ENCODE measurements at regions not wholly inside any gene's neighbourhood (a gene's known extent, or its start where the extent isn't known, plus 50 kb on each side); places are given as distances from the start of the nearest gene placed in this dataset.

DNA sequence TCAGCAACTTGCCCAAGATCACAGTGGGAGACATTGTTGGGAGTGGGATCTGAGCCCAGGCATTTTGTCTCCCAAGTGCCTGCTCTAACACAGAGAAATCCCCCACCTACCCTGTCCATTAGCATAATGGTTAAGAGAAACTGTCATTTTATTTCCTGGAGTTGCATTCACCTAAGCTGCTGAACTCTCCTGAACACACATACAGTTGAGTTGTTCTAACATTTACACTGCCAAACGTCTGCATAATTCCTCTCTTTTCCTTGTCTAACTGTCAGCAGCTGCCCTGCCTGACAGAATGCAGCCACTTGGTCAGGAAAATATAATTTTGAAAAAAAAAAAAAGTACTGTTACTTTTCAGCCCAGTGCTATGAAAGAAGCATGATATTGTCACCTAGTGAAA is 396.3 kb upstream of the PIK3C3 start:
- in situ Hi-C loops (cut with HindIII; ENCODE audit: low sequenced_read_pairs): no loop called here

DNA sequence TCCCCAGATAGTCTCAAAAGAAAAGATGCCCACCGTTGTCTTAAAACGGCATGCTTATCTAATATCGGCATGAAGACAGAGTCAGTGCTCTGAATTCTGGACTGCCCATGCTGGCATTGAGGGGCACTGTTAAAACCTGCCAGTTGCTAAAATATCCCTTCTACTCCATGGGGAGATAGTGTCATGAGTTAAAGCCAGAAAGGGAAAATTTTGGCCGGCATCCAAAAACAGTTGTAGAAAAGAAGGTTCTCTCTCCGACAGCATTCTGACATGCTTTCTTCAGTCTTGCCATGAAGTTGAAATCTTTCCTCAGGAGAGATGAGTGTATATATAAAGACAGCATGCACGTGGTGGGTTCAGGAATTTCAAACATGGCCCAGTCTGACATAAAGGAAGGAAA is 401.3 kb upstream of the PIK3C3 start:
- in situ Hi-C loops (cut with HindIII; ENCODE audit: low sequenced_read_pairs): no loop called here

- in situ Hi-C loops (cut with HindIII; ENCODE audit: low sequenced_read_pairs): no loop called here
These were observed 406.3 kb upstream of the PIK3C3 start for GRCh38 chr18:41548521-41549260.

GRCh38 chr18:41545091-41545888 is 409.7 kb upstream of the PIK3C3 start:
- in situ Hi-C loops (cut with HindIII; ENCODE audit: low sequenced_read_pairs): no loop called here

DNA sequence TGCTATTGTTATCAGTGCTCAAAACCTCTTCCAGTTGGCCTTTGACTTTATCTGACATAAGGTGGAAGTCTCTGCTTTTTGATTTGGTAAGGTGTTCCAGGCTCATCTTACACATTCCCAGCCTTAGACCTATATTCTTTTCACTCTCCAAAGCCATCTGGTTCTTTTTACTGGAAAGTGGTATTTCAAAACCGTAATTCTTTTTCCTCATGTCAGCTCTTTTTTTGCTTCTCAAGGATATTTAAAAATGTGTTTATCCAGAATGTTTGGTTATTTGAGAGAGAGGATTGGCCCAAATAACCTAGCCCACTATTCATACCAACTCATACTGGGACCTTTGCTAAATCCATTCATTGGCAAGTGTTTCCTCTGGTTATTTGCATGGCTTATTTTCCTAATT is 411.2 kb upstream of the PIK3C3 start:
- in situ Hi-C loops (cut with HindIII; ENCODE audit: low sequenced_read_pairs): no loop called here

DNA sequence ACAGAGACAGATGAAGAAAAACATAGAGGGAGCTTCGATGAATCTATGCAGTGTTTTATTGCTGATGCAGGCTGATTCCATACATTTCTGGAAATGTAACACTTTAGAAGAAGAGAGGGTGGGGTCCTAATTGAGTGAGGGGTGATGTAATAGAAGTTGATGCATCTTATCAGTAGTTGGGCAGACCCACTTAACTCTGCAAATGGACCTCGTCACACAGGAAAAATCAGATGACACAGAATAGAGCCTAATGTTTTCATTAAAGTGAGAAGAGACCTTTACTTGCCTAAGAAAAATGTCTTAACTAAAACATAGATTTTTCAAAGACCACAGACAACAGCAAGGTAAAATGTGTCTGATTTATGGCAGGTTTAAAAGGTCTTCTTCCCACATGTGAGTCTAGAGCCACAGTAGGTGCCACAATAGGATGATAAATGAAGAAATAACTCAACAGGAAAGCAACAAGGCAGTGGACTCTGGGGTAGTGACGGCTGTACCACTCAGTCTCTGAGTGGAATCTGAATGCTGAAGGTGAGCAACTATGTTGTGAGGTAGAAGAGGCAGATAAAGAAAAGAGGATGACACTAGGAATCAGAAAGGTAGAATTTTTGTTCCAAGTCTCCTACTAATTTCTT is 414.7 kb upstream of the PIK3C3 start:
- in situ Hi-C loops (cut with HindIII; ENCODE audit: low sequenced_read_pairs): no loop called here

DNA sequence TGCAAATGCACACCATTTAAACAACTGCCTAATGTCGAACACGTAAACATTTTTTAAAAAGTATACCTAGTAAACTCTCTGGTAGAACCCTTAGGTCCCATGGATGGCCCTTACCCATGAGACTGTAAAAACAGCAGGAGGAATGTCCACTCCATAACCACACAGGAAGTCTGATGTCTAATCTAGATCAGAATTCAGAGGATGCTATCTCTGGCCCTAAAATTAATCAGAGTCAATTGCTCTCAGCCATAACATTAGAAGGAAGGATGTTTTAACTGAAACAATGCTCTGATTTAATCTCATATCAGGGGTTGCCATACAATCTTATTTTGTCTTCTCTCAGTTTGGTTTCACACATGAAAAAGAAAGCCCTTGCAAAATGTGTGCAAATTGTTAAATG is 416.3 kb upstream of the PIK3C3 start:
- in situ Hi-C loops (cut with HindIII; ENCODE audit: low sequenced_read_pairs): no loop called here

- in situ Hi-C loops (cut with HindIII; ENCODE audit: low sequenced_read_pairs): no loop called here
These were observed 417.4 kb upstream of the PIK3C3 start for GRCh38 chr18:41537666-41538065.

DNA sequence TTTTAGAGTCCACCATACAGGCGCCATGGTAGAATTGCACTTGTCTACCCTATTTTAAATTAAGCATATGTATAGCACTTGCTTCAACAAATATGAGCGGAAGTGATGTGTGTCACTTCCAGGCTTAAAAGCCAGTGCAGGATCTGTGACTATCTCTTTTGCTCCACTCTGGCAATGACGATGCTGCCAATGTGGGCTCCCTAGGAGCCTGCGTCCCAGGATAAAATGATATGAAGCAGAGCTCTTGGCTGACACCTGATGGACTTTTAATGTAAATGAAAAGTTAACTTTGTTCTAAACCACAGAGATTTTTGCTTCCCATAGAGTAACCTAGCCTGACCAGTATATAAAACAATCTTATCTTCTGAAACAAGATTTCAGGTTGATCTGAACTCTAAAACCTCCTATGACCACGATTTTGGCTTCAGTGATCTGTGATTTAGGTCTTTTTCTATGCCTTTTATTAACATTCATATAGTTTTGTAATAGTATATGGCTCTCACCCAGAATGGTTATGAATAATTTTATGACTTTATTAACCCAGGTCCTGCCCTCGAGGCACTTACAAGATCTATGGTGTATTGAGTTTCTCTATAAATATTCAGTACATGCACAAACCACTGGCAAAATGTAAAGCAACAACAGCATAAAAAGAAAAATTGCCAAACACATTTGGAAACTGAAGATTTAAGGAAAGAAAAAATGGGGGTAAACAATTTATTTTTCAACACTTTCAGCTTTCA is 422.5 kb upstream of the PIK3C3 start:
- in situ Hi-C loops (cut with HindIII; ENCODE audit: low sequenced_read_pairs): no loop called here

- in situ Hi-C loops (cut with HindIII; ENCODE audit: low sequenced_read_pairs): no loop called here
These were observed 424.1 kb upstream of the PIK3C3 start for GRCh38 chr18:41530970-41531369.

DNA sequence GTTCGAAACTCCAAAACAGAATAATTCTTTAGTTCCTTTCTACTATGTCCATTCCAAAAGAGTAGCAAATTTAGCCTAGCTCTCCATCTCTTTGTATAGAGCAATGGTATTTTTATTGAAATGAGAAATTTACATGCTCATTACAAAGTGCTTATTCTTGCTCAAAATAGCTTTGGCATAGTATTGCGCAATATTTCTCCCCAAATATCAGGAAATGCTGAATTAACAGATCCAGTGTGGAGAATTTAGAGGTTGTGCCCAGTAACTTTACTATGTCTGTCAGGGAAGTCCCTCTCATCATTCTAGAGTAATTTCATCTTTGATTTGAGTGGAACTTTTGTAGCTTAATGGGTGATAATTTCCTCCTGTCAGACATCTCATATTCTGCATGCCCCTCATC is 425.9 kb upstream of the PIK3C3 start:
- in situ Hi-C loops (cut with HindIII; ENCODE audit: low sequenced_read_pairs): no loop called here

DNA sequence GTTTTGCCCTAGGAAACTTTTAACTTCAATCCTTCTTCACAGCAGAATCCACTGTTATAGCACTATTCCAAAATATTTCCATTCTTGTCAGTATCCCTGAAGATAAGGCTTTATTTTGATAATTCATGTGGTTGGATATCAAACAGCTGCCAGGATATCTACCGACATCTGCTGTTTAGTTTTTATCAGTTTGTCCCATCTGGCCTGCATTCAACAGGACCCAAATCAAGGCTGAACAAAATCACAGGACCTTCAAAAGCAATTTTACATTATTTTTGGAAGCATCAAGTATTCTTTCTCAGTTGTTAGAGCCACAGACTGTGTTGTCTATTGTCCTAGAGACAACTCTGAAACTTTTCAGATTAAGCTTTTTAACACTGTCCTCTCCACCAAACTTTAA is 429.0 kb upstream of the PIK3C3 start:
- in situ Hi-C loops (cut with HindIII; ENCODE audit: low sequenced_read_pairs): no loop called here

GRCh38 chr18:41524674-41525470 is 430.2 kb upstream of the PIK3C3 start:
- in situ Hi-C loops (cut with HindIII; ENCODE audit: low sequenced_read_pairs): no loop called here

DNA sequence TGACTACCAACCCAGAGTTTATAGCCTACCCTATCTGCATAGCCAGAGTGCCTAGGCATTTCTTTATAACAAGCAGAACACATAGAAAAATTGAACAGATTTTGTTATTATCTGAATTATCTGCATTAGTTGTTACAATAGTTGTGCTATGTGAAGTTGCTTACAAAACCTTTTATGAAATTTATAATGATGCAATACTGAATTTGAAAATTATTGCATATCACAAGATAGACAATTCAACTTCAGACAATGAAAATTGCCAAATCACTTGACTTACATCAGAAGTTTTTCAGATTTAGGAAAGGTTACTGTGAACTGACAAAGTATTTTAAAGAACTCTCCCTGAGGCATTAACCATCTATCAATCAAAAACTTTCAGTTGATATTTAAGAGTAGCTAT is 437.9 kb upstream of the PIK3C3 start:
- in situ Hi-C loops (cut with HindIII; ENCODE audit: low sequenced_read_pairs): no loop called here

- in situ Hi-C loops (cut with HindIII; ENCODE audit: low sequenced_read_pairs): no loop called here
These were observed 441.6 kb upstream of the PIK3C3 start for GRCh38 chr18:41513438-41513837.

DNA sequence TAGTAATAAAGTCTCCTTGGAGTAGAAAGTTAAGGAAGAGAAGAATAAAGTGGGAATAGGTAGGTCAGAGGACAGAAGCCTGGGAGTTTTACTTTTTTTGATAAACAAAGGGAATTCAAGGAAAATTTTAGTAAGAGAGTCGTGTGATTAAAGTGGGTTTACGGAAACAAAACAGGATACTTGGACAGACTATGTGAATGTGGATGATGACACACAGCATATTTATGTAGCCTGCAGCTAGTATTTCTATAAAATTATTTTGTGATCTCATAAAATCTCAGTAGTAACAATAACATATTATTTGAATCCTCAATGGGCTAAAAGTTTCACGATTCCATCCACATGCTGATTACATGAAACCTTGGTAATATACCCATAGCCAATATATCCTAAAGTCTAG is 450.7 kb upstream of the PIK3C3 start:
- in situ Hi-C loops (cut with HindIII; ENCODE audit: low sequenced_read_pairs): no loop called here

DNA sequence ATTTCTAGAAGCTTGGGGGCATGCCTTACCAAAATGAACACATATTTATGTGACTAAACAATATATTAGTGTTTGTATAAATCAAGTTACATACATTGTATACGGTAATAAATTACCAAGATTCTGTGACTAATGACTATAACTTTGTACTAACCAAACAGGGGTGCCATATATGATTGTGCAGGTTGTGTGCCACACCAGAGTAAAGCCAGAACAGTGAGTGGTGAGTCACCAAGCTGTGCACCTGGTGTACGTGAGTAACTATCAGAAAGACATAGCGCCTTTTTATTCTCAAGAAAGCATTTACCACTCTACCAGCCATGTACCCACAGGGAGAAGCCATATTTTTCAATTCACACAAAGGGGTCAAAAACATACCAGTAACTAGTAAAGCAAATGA is 453.2 kb upstream of the PIK3C3 start:
- in situ Hi-C loops (cut with HindIII; ENCODE audit: low sequenced_read_pairs): no loop called here

DNA sequence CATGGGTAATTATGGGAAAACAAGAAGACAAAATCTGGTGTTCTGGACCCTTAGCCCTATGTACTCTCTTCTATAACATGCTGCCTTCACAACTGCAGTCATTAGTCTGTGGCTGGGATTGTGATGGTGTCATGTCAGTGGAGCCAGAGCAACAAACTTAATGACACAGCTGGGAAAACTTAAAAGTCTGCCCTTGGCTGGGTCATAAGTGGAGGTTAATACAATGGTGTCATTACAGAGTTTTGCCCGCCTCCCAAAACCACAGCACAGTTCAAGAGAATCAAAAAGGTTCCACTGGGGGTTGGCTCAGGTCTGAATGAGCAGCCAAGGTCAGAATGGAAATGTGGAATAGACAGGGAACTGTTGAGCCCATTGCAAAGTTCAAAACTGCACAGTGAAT is 455.7 kb upstream of the PIK3C3 start:
- in situ Hi-C loops (cut with HindIII; ENCODE audit: low sequenced_read_pairs): no loop called here

GRCh38 chr18:41490861-41491260 is 464.2 kb upstream of the PIK3C3 start:
- in situ Hi-C loops (cut with HindIII; ENCODE audit: low sequenced_read_pairs): no loop called here

DNA sequence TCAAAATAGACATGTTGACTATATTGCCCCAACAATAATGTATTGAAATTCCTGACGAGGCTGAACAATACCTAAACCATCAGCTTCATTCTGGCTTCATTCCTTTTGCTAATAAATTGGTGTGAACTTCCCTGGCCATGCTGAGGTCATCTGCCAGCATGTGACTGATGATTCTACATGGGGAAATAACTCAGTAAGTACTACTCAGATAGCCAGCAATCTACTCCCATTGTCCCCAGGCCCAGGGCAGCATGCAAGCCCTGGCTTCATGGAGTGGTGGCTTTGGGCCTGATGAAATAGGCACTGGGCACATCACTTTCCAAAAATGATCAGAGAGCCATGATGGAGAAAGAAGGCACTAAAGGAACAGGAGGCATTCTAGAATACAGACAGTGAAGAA is 468.5 kb upstream of the PIK3C3 start:
- in situ Hi-C loops (cut with HindIII; ENCODE audit: low sequenced_read_pairs): no loop called here

DNA sequence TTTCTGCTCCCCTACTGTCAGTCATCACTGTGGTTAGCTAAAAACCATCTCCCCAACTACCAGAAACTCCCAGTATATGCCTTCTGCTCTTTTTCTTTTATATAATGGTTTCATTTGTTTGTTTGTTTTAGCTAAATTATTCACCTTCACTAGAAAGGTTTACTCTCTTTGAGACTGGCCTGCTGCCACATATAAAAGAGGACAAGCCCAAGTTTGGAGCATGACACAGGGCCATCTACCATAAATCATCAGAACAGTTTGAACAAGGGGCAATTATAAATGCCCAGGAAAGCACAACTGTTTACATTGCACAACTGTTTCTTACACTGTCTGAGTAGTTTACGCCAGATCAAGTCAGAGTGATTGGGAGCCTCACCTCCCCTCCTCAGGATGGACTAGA is 471.0 kb upstream of the PIK3C3 start:
- in situ Hi-C loops (cut with HindIII; ENCODE audit: low sequenced_read_pairs): no loop called here

Measured in DLD1 (cell line).